ENCODE measurements at regions not wholly inside any gene's neighbourhood (a gene's known extent, or its start where the extent isn't known, plus 50 kb on each side); places are given as distances from the start of the nearest gene placed in this dataset.
"Not testable (repeated sequence)": the region's sequence is repeated elsewhere in the genome, so short reads cannot be mapped to it uniquely, and the experiment has no call there.

DNA sequence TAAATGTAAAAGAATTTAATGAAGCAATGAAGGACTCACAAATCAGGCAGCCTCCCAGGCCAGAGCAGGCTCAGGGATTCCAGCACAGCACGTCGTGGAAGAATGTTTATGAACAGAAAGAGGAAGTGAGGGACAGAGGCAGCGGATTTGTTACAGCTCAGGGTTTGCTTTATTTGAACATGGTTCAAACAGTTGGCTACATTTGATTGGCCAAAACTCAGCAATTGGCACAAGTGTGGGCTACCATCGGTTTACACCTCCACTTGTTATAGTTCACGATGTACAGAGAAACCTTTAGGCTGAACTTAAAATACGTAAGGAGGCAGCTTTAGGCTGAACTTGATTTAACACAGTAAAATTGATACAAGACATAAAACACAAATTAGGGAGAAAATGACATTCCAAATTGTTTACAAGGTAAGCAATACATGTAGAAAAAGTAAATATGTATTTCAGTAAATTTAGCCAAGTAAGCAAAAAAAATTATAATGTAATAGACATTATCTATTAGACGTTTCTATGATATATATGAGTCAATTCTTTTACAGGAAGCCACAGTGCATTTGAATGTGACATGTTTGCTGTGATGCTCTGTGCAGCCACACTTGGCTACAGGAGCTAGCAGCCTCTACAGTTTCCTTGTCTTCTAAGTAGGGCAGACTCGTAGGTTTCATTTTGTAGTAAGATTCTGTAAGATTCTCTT lies 126.5 kb downstream of the ADSS2 start:
- no peak for DNase-seq

DNA sequence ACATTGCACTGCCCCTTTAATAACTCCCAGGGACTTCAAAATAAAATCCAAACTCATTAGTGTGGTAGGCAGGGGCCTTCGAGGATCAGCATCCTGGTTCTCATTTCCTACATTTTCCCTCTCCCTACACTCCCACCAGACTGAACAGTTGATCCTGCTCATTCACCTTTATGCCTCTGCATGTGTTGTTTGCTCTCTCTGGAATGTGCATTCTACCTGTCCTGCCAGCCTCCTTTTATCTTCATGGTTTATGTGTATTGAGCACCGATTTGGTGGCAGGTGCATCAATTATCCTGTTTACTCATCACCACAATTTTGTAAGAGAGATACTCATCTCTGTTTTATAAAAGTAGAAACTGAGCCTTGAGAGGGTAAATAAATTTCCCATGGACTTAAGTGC lies 125.0 kb downstream of the ADSS2 start:
- DNase-seq = no peak

DNA sequence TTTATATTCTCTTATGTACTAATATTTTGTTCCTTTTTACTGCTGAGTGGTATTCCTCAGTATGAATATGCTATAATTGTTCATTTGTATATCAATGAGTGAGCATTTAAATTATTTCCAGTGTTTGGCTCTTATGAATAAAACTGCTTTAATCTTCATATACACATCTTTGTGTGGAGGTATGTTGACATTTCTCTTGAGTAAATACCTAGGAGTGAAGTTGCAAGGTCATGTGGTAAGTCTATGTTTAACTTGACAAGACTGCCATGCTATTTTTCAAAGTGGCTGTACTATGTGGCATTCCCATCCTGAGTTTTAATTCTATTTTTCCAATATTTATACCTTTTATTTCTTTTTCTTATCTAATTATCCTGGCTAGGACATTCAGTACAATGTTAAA lies 124.2 kb downstream of the ADSS2 start:
- no peak for DNase-seq

DNA sequence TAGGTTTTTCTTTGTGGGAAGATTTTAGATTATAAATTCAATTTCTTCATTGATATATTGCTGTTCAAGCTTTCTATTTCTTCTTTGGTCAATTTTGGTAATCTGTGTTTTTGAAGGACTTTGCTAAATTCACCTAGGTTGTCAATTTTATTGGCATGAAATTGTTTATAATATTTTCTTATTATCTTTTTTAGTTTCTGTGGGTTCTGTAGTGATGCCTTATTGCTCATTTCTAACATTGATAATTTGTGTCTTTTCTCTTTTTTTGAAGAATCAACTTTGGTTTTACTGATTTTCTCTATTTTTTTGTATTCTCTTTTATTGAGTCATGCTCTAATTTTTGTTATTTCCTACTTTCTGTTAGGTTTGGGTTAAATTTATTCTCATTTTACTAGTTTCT lies 123.2 kb downstream of the ADSS2 start:
- no peak for DNase-seq

DNA sequence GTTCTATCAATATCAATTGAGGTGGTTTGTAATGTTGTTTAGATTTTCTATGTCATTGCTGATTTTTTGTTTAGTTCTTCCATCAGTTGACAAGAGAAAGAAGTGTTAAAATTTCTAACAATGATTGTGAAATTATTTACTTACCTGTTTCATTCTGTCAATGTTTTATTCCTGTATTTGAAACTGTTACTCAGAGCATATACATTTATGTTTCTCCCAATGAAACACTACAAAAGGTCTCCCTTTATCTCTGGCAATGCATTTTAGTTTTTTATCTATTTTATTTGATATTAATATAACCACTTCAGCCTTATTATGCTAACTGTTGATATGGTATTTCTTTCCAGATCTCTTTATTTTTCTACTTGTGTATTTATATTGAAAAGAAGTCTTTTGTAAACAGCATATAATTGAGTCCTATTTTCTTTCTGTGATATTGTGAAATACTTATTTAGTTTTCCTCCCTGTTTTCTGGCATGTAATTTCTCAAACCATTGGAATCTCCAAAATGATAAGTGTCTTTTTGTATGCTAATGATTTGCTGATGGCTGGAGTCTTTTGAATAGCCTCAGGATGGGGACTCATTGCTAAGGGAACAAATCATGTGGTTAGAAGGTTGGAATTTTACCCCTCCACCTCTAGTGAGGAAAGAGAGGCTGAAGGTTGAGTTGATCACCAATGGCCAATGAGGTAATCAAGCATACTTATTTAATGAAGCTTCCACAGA lies 122.0 kb downstream of the ADSS2 start:
- no peak for DNase-seq

DNA sequence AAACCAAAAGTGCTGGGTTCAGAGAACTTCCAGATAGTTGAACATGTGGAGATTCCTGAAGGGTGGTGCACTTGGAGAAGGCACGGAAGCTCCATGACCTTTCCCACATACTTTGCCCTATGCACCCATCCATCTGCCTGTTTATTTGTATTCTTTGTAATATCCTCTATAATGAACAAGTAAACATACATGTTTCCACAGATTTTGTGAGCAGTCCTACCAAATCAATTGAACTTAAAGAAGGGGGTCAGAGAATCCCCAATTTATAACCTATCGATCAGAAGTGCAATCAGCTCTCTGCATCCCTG lies 121.4 kb downstream of the ADSS2 start:
- no peak for DNase-seq

DNA sequence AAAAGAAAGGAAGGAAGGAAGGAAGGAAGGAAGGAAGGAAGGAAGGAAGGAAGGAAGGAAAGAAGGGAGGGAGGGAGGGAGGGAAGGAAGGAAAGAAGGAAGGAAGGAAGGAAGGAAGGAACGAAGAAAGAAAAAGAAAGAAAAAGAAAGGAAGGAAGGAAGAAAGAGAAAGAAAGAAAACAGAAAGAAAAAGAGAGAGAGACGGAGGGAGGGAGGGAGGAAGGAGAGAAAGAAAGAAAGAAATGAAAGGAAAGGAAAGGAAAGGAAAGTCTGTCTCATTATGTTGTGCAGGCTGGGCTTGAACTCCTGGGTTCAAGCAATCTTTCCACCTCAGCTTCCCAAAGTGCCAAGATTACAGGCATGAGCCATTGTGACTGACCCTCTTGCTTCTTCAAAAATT lies 118.9 kb downstream of the ADSS2 start:
- DNase-seq = not testable (repeated sequence)

DNA sequence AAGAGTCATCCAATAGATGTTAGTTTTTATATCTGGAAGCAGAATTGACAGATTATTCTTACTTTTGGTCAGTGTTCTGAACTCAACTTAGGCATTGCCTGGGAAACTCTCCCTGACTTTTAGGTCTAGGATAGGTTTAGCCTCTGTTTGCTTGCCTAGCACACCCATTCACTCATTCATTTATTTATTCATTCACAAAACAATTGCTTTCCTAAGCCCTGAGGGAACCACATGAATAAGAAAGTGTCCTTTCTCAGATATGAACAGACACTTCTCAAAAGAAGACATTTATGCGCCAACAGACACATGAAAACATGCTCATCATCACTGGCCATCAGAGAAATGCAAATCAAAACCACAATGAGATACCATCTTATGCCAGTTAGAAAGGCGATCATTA lies 117.4 kb downstream of the ADSS2 start:
- not testable (repeated sequence) for DNase-seq

DNA sequence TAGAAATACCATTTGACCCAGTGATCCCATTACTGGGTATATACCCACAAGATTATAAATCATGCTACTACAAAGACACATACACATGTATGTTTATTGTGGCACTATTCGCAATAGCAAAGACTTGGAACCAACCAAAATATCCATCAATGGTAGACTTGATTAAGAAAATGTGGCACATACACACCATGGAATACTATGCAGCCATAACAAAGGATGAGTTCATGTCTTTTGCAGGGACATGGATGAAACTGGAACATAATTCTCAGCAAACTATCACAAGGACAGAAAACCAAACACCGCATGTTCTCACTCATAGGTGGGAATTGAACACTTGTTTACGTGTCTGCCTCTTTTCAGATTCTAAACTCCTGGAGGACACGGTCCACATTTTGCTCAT lies 116.9 kb downstream of the ADSS2 start:
- not testable (repeated sequence) for DNase-seq

DNA sequence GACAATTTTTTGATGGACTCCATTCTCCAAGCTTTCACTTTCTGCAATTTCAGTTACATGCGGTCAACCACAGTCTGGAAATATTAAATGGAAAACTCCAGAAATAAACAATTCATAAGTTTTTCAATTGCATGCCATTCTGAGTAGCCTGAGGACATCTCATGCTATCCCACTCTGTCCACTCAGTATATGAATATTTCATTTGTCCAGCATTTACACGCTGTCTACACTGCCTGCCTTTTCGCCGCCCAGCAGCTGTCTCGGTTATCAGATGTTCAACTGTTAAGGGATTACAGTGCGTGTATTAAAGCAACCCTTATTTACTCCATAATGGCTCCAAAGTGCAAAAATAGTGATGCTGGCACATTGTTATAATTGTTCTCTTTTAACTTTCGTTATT lies 116.3 kb downstream of the ADSS2 start:
- no peak for DNase-seq

DNA sequence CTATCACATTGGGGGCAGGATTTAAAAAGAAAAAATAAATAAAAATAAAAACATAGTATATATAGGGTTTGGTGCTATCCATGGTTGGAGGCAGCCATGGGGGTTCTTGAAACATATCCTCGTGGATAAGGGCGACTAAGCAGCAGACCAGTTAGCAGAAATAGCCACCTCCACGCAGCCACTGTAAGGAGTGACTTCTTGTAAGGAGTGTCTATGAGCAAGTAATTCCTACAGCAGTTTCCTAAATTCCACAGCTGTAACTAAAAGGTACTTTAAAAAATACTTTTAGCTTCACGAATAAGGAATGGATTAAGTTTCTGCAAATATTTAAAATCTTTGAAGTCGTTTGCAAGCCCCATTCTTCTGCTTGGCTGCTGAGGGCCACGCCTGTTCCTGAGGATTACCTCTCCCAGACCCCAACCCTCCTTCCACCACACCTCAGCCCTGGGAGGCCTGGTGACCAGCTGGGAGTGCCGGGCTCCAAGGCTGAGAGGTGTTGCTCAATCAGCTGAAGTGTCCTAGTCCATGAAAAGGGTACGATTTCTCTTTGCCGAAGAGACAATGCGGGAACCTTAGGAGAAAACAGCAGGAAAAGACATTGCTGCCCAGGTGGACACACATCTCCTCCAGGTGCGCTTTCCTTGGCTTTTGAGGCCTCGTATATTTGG lies 115.3 kb downstream of the ADSS2 start:
- DNase-seq = no peak

DNA sequence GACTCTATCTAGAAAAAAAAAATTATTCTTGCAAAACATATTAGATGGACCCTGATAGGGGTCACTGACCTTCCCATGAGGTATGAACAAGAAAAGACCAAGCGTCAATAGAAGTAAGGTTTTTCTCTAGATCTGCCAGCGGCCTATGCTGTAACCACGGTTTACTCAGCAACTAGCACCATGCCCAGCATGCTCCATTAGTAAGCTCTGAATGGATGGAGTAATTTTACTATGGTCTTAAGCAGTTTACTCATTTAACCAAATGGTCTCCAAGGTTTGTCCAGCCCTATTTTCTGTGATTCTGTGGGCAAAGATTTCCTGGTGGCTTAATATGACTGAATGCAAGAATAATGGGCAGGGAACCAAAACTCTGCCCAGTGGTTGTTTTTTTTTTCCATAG lies 113.9 kb downstream of the ADSS2 start:
- DNase-seq = no peak

DNA sequence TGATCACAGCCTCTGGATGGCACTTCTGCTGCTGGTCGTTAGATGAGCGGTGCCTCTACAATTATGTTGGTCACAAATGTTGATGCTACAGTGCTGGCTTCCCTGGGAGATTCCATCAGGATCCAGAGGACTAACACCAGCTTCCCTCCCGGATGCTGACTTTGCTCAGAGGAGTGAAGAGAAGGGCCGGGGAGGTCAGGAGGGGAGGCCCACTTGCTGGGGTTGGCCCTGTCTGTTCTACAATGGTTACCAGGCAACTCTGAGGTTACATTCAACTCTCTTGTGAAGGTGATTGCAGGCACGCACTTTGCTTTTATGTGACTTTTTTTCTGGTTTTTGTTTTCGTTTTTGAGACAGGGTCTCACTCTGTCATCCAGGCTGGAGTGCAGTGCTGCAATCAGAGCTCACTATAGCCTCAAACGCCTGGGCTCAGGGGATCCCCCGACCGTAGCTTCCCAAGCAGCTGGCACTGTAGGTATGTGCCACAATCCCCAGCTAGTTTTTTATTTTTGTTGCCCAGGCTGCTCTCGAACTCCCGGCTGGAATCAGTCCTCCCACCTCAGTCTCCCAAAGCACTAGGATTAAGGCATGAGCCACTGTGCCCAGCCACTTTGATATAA lies 112.5 kb downstream of the ADSS2 start:
- DNase-seq = no peak

DNA sequence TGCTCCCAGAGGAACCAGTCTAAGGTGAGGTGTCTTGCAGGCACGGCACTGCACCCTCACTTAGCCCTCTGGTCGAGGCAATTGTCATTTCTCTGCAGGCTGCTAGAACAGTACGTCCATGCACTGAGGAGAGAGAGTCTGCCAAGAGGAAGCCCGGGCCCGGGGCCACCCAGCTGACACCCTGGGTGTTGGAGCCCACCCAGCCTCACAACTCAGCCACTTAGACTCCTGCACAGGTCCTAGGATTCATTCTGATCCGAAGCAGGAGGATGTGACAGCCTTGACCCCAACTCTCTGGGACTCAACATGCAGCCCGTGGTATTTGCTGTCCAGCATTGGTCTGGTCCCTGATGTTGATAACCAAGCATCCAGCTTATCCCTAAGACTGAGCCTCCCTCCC lies 111.9 kb downstream of the ADSS2 start:
- no peak for DNase-seq

DNA sequence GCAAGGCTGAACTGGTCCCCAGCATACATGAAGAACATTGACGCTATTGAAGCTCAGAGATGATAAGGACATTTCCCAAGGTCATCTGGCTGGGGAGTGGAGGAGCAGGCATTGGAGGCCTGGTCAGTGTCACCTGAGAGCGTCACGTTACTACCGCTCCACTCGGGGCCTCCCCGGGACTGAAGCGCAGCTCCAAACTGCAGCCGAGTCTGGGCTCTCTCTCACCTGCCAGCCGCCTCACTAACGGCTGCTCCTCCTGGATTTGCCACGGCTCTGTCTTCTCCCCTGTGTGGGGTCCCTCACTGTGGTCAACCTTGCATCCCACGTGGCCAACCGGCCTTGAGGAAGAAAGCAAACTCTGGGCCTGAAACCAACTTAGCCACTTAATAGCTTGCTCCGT lies 111.3 kb downstream of the ADSS2 start:
- DNase-seq = no peak

DNA sequence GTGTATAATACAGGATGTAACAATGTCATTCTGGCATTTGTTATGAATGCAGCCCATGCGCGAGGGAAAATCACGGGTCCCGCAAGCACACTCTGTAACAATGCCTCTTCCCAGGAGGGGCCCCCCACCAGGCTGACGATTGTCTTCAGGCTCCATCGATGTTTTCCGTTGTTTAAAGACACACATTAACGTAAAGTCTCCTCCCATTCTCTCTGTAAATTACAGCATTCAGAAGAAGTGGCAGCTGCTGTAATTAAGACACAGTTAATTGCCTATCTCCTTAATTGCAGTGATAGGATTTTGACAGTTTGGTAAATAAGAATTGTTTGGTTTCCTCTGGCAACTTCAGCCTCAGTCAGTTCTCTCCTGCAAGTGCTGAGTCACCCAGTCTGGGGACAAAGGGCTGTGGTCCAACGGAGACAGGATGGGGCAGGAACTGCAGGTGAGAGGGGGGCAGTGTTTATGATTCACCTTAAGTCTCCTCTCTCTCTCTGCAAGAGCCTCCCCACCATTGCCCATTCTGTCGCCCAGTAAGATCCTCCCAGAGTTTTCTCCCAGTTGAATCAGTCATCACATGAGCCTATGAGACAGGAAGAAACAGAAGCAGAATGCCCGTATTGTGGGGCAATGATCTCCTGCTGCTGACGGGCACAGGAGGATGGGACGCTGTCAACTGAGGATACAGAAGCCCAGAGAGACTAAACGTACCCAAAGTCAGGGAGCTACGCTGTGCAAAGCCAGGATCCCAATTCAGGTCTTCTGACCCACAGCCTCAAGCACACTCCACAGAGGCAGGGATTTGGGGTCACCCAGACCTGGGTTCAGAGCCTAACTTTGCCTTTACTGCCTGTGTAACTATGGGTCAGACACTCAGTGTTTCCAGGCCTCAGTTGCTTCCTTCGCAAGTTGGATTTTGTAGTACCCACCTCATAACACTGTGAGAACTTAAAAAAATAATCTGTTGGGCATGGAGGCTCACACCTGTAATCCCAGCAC lies 110.0 kb downstream of the ADSS2 start:
- DNase-seq = no peak

DNA sequence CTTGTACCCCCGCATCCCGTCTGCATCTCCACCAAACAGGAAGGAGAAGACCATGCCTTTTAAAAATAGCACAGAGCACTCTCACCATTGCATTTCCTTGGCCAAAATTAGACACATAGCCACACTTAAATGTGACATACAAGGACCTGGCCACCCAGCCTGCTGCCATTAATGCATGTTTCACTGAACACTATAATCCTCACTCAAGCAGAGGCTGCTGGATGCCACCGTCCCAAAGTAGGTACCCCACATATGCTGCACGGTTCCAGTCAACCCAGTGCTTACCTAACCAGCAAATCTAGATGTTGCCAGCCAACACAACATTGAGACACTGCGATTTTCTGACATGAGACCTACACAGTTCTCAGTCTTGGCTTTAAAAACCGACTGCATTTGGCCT lies 107.7 kb downstream of the ADSS2 start:
- DNase-seq = no peak

DNA sequence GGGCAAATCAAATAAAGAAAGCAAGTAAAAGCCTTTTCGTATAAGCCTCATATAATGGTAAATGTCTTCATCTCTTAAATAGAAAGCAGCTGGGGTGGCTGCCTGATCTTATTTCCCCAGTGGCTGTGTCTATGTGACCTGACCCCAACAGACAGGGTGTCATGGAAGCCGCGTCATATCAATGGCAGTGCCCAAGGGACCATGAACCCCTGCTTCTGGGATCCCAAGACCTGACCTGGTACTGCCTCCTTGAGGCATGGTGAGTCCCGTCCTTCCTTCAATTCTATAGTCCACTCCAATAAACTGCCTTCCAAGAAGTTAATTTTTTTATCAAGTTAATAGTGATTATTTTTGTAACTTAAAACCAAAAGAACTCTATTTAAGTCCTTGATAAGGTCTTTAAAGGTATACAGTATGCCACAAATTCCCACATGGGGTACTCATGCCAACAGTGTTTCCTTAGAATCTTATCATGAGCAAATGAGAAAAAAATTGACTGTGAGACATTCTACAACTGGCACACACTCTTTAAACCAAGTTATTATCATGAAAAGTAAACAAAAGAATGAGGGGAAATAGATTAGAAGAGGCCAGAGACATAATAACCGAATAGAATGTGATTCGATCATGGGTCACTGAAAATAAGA lies 104.6 kb downstream of the ADSS2 start:
- no peak for DNase-seq

DNA sequence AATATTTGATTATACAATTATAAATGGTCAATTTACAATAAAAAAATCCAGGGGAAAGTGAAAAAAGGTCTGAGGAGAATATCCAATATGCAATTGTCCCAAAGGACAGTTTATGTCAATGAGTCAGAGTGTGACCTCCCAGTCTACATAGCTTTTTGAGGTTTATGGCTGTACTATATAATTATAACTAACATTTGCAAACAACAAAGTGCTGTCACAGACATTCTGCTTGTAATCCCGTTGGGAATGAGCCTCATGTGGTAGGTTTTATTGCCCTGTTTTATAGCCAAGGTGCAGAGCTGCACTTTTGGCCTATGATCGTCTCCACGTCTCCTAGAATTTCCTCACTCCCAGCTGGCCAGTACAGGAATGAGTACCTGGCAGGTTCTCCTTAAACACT lies 103.8 kb downstream of the ADSS2 start:
- DNase-seq = no peak

DNA sequence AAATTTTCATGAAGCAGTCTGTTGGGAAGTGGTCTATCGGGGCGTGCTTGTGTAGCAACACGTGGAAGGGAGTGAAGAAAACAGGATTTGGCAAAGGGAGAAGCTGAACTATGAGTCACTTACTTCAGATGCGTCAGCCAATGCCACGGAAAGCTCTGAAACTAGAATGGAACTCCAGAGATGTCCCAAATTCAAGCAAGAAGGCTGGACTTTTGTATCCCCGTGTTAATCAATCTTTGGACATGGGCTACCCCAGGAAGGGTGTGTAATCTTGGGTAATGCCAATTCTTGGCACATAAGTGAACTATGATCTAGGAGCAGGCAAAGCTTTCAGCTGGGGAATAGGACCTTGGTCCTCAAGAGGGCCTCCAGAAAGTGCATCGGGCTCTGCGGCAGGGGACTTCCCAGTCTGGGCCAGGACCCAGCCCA lies 102.6 kb downstream of the ADSS2 start:
- DNase-seq = no peak

DNA sequence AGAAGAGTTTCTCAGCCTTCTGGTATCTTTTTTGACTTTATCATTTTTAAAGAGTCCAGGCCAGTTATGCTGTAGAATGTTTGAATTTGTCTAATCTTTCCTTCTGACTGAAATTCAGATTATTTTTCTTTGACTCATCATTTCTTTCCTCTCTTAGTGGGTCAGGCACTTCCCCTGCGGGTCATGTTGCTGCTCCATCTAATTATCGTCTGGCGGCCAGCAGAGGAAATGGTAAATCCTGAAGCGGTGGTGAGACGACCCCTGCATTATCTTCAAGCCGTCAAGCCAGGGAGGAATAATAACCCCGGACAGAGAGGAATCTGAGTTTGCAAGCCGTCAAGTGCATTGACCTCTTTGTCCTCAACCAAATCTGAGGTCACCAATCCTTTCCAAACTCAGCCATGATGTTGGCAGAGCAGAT lies 102.1 kb downstream of the ADSS2 start:
- no peak for DNase-seq

DNA sequence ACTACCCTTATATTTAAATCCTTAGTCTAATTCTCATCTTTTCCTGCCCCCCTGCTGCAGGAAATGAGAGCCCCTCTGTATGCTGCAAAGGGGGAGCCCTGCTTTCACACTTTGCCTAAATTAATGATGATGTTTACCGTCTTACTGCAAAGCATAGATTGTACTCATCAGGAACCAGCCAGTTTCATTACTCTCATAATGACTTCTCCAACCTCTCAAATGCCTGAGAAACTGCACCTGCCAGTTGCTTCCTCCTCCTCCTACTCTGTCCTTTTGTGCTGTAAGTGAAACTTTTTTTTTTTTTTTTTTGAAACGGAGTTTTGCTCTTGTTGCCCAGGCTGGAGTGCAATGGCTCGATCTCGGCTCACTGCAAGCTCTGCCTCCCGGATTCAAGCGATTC lies 101.7 kb downstream of the ADSS2 start:
- no peak for DNase-seq

Measured in activated CD4-positive, alpha-beta T cell treated with anti-CD3 and anti-CD28 coated beads, Interleukin-2, amount 50 U/mL, for 4 hours (primary cell).